ENCODE measurements at regions not wholly inside any gene's neighbourhood (a gene's known extent, or its start where the extent isn't known, plus 50 kb on each side); places are given as distances from the start of the nearest gene placed in this dataset.
"Not testable (repeated sequence)": the region's sequence is repeated elsewhere in the genome, so short reads cannot be mapped to it uniquely, and the experiment has no call there.

DNA sequence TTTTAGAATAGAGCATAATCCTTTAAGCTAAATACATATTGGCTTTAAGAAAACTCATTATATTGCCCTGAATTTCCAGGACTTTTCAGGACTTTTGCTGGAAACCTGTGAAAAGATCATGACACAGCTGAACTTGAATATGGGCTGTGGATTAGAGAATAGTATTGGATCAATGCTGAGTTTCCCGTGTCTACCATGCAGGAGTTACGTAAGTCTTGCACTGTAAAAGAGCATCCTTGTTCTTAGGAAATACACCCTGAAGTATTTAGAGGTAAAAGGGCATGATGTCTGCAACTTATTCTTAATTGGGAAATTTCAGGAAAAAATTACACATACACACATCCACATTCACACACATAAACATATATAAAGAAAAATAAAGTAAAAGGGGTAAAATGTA, 82.1 kb downstream of the ZFP36L2 start:
- DNase-seq: no peak

- DNase-seq: no peak
Measured at GRCh38 chr2:43143756-43144155, 82.7 kb downstream of the ZFP36L2 start.

- no peak for DNase-seq
Measured at GRCh38 chr2:43142921-43143438, 83.4 kb downstream of the ZFP36L2 start.

DNA sequence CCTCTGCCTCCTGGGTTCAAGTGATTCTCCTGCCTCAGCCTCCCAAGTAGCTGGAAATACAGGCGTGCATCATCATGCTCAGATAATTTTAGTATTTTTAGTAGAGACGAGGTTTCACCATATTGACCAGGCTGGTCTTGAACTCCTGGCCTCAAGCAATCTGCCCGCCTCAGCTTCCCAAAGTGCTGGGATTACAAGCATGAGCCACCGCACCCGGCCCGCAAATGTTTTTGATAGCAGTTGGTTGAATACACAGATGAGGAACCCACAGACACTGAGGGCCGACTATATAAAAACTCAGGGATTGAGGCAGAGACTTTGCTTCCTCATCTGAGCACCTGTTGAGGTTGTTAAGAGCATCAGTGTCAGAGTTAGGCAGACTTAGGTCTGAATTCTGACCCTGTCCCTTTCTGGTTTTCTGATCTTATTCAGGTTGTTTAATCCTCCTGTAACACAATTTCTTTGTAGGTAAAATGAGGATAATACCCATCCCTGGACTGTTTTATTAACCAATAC, 84.7 kb downstream of the ZFP36L2 start:
- not testable (repeated sequence) for DNase-seq

DNA sequence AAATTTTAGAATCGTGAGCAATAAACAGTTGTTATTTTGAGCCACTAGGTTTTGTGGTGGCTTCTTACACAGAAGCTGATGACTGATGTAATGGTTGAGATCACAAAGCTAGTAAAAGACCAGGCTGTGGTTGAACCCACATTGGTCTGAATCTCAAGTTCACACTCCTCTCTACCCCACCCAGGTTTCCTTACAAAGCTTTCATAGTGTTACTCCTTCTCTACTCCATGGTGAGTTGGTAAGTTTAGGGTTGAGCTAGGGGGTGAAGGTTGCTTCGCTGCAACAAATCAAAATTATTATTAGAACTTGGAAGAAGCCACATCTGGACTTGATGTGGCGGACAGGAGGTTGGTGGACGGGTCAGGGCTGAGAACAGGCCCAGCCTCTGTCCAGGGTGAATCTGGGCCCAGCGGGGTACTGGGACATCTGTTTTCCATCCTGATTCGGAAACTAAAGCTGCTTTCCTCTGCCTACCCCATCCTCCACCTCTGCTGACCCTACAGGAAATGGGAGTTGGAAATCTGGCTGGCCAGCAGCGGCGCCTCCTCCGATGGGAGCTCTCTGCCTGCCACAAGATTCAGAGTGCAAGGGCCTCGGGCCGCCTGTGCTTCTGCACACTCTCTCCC, 86.3 kb downstream of the ZFP36L2 start:
- DNase-seq: peak; percentile 71

- DNase-seq: no peak
Measured at GRCh38 chr2:43139501-43139900, 86.9 kb downstream of the ZFP36L2 start.

GRCh38 chr2:43138441-43138840, 88.0 kb downstream of the ZFP36L2 start:
- DNase-seq: no peak

DNA sequence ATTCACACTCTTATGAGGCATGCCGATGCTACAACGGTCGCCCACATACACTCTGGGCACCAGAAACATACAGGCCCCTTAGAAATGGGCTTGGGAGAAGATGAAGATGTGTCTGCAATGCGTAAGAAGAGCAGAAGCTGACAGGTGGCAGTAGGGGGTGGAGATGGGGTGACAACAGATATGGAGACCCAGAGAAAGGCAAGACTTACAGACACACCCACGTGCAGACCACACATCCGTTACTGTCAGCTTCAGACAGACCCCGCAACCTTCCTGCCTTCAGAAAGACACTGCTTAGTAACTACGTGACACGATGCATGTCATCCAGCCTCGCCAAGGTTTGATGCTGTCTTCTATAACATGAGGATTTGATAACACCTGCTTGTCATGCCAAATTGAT, 89.5 kb downstream of the ZFP36L2 start:
- no peak for DNase-seq

- no peak for DNase-seq
Measured at GRCh38 chr2:43136011-43136799, 90.2 kb downstream of the ZFP36L2 start.

DNA sequence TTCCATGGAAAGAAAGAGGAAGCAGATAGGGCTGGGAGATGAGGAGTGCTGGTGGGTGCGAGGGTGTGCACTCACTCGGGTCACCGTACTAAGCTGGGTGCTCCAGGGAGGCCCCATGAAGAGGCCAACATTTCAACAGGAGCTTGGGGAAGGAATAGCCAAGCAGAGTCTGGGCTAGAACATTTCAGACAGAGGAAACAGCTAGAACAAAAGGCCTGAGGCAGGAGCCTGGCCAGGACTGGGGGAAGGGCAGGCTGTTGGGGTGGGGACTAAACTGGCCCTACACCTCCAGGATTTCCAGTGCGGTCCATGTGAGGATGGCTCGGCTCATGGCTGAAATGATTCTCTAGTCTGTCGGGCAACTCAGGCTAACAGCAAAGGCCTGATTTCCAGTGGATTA, 90.8 kb downstream of the ZFP36L2 start:
- DNase-seq: no peak

DNA sequence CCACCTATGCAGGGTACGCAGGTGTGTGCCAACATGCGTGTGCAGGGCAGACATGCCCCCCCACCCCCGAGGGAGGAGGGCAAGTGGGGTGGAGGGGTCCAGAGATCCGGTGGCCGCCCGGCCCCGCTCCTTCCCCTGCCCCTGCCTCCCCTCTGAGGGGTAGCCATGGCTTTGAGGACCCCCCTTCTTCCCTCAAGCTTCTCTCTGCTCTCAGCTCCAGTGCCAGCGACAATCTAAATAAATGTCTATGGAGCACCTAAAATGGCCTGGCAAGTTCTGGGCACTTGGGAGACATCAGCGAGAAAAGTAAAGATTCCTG, 91.9 kb downstream of the ZFP36L2 start:
- DNase-seq: no peak

DNA sequence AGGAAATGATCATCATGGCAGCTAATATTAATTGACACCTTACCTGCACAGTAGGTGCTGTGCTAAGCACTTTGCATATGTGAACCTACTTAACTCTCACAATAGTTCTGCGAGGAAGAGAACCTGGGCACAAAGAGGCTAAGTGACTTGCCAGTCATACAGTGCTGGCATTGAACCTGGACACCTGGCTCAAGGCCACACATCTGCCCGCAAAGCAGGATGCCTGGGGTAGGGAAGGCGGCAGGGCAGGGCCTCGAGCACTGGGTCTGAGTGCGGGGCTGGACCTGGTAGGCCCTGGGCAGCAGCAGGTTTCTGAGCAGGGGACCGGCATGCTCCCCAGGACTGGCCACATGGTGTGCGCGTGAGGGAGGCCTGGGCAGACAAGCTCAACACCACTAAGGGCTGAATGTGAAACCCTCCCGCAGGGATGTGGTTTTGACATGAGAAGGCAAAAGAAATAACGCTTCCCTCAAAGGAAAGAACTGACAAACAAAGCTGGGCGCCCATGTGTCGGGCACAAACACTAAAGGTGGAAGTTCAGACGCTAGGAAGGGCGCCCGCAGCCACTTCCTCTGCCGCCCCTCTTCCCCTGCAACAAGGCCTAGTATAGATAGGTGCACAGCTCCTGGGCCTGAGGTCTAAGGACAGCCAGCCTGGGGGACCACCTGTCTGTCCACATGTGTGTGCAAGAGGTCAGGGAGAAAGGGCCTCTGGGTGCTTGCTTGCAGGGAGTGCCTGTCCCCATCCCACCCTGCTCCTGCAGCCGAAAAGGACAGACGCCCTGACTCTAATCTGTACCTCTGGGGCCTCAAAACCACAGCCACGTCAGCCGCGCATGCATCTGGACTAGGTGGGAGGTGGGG, 92.5 kb downstream of the ZFP36L2 start:
- no peak for DNase-seq

GRCh38 chr2:43133336-43133707, 93.1 kb downstream of the ZFP36L2 start:
- DNase-seq: no peak

- DNase-seq: no peak
Measured at GRCh38 chr2:43132683-43133301, 93.6 kb downstream of the ZFP36L2 start.

DNA sequence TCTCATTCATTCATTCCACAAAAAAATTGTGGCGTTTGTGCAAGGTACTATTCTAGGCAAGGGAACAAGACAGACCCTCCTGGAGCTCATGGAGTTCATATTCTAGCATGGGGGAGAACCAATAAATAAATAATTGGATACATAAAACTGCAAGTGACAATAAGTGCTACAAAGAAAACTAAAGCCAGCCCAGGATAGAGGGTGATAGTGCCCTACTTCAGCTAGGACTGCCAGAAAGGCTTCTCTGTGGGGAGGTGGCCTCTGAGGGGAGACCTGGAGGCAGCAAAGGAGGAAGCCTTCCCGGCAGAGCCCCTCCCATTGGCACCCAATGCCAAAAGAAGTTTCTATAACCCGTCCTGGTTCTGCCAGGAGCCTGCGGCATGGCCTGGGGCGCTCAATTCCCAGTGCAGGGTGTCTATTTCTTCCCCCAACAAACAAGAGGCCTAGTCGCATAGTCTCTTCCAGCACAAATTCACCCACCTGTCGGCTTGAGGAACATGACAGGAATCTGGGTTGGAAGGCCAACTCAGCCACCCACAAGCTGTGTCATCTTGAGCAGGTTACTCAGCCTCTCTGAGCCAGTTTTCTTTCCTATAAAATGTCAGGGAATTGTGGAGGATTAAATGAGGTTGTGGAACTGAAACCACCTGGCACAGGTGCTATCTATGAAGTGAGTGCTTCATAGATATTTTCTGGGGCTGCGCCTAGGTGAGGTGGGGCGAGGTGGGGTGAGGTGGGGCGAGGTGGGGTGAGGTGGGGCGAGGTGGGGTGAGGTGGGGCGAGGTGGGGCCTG, 94.3 kb downstream of the ZFP36L2 start:
- DNase-seq: no peak

GRCh38 chr2:43131051-43131889, 95.1 kb downstream of the ZFP36L2 start:
- peak; percentile 44 for DNase-seq

GRCh38 chr2:43130548-43130875, 95.9 kb downstream of the ZFP36L2 start:
- DNase-seq: no peak

- DNase-seq: peak; percentile 40
Measured at GRCh38 chr2:43129676-43130547, 96.5 kb downstream of the ZFP36L2 start.

- DNase-seq: no peak
Measured at GRCh38 chr2:43128559-43128955, 97.8 kb downstream of the ZFP36L2 start.

DNA sequence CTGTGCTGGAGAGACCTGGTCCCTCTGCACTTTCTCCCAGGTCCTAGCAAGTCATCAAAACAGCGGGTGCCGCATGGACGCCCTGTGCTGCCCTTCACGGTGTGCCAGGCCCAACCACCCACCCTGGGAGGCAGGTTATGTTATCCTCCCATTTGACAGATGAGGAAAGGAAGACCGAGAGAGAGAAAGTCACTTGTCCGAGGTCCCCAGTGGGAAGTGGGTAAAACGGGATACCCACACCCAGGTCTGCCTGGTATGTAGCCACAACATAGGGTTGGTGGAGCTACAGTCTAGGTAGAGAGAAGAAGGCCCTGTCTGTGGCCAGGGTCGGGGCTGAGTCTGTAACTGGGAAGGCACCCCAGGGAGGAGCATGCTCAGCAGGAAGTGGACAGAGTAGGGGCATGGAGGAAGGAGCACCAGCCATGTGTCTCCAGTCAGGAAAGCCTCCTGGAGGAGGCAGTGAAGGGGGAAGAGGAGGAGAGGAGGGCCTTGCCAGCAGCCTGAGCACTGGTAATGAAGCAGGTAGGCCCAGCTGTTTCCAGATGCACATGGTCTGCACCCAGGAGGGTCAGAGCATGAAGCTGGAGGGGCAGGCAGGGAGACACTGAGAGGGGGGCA, 98.4 kb downstream of the ZFP36L2 start:
- DNase-seq: no peak
